GM19324 (cell line): ENCODE measurements at regions not wholly inside any gene's neighbourhood (a gene's known extent, or its start where the extent isn't known, plus 50 kb on each side); places are given as distances from the start of the nearest gene placed in this dataset.

Experiments
- ATAC-seq: cut with Tn5 transposase; IDR thresholded peaks from one replicate; pipeline ENCODE4 v1.9.1; 2021; ENCODE audit warnings: mild to moderate bottlenecking, moderate library complexity; ENCODE audit not compliant: unreplicated experiment, low FRiP score

GRCh38 chr5:30768056-30768690 lies 425.3 kb upstream of the CDH6 start:
- no peak for ATAC-seq

- ATAC-seq, result no peak
Observed at GRCh38 chr5:30765706-30766105, 427.8 kb upstream of the CDH6 start.

- ATAC-seq, result no peak
Observed at GRCh38 chr5:30765227-30765626, 428.3 kb upstream of the CDH6 start.

GRCh38 chr5:30764704-30765103 lies 428.8 kb upstream of the CDH6 start:
- no peak for ATAC-seq

GRCh38 chr5:30759731-30760130 lies 433.8 kb upstream of the CDH6 start:
- no peak for ATAC-seq

GRCh38 chr5:30752015-30752414 lies 441.5 kb upstream of the CDH6 start:
- no peak for ATAC-seq

GRCh38 chr5:30749971-30750370 lies 443.5 kb upstream of the CDH6 start:
- ATAC-seq, result no peak

GRCh38 chr5:30747412-30747811 lies 446.1 kb upstream of the CDH6 start:
- ATAC-seq, result no peak

GRCh38 chr5:30736669-30737068 lies 456.8 kb upstream of the CDH6 start:
- ATAC-seq, result no peak

- ATAC-seq, result no peak
Observed at GRCh38 chr5:30734118-30734517, 459.4 kb upstream of the CDH6 start.

- ATAC-seq, result no peak
Observed at GRCh38 chr5:30725073-30725472, 468.4 kb upstream of the CDH6 start.

- ATAC-seq, result no peak
Observed at GRCh38 chr5:30698217-30698616, 495.3 kb upstream of the CDH6 start.

GRCh38 chr5:30693326-30693725 lies 500.2 kb upstream of the CDH6 start:
- no peak for ATAC-seq

- no peak for ATAC-seq
Observed at GRCh38 chr5:30690931-30691330, 502.6 kb upstream of the CDH6 start.

GRCh38 chr5:30687461-30687860 lies 506.0 kb upstream of the CDH6 start:
- ATAC-seq, result no peak

- ATAC-seq, result no peak
Observed at GRCh38 chr5:30686530-30686929, 507.0 kb upstream of the CDH6 start.

GRCh38 chr5:30676223-30676840 lies 517.2 kb upstream of the CDH6 start:
- ATAC-seq, result no peak

GRCh38 chr5:30667293-30667692 lies 526.2 kb upstream of the CDH6 start:
- no peak for ATAC-seq

- ATAC-seq, result no peak
Observed at GRCh38 chr5:30663536-30663935, 530.0 kb upstream of the CDH6 start.

GRCh38 chr5:30662373-30662772 lies 531.1 kb upstream of the CDH6 start:
- no peak for ATAC-seq

- no peak for ATAC-seq
Observed at GRCh38 chr5:30661730-30662129, 531.8 kb upstream of the CDH6 start.

GRCh38 chr5:30659417-30659816 lies 534.1 kb upstream of the CDH6 start:
- no peak for ATAC-seq

GRCh38 chr5:30650311-30650710 lies 543.2 kb upstream of the CDH6 start:
- ATAC-seq, result no peak
